HCT116 (cell line): ENCODE measurements at regions not wholly inside any gene's neighbourhood (a gene's known extent, or its start where the extent isn't known, plus 50 kb on each side); places are given as distances from the start of the nearest gene placed in this dataset.

ENCODE experiments used
- ATAC-seq: fragments of 200-7000 bp; cut with Tn5 transposase; 2 replicates; pipeline ENCODE4 v1.9.1; 2020; ENCODE audit warnings: mild to moderate bottlenecking, moderate library complexity
- BruUV-seq: library from RNA; stranded (reverse); fragments of 400-500 nt; replicated peaks from 2 replicates; lab custom pipeline; 2021; lab: Mats Ljungman, UMichigan
- CTCF ChIA-PET: fragments of 300-600 bp; sonication (Branson Sonifier 250); formaldehyde crosslinking; loops from one replicate; lab custom pipeline; 2021; ENCODE audit warnings: antibody characterized with exemption; lab: Charles Lee
- POLR2A ChIA-PET: fragments of 300-600, 350-600 bp; sonication (Branson Sonifier 250); formaldehyde crosslinking; loops from one replicate; lab custom pipeline; 2021; ENCODE audit warnings: antibody characterized with exemption; lab: Charles Lee
- RAD21 ChIA-PET, 2 experiments: fragments of 300-600 bp; sonication (Branson Sonifier 250); formaldehyde crosslinking; loops; one replicate each; lab custom pipeline; 2023; ENCODE audit warnings: low total read pairs in 2 of 2; ENCODE audit not compliant: uncharacterized antibody in 2 of 2, unreplicated experiment in 2 of 2, low non-redundant PET in 1 of 2; lab: Charles Lee
- DNase-seq: peaks from one replicate; pipeline ENCODE4 v3.0.0-alpha.2; 2010; ENCODE audit warnings: low read depth, low spot score
- H2AFZ ChIP-seq: fragments of 200-600 bp; shearing (Covaris generic), sonication (generic); 2 replicates; pipeline ENCODE4 v1.6.1; 2017; ENCODE audit warnings: low read depth, mixed run types, mixed read lengths, antibody characterized with exemption, low read length; ENCODE audit not compliant: poor library complexity, severe bottlenecking
- H3K27ac ChIP-seq: 2 replicates; pipeline ENCODE4 v1.5.1; 2012; ENCODE audit warnings: low read depth, low read length
- H3K27me3 ChIP-seq: fragments of 200-600 bp; sonication (generic); 2 replicates; pipeline ENCODE4 v1.6.1; 2016; ENCODE audit warnings: mixed run types, low read length, mixed read lengths; ENCODE audit not compliant: insufficient read depth
- H3K36me3 ChIP-seq, 2 experiments: fragments of 200-500 bp in 1 of 2; fragments of 200-600 bp in 1 of 2; sonication (Bioruptor generic) in 1 of 2; sonication (generic) in 1 of 2; 2 replicates each; pipeline versions ENCODE4 v1.5.1 to v1.6.1; 2014 to 2016; ENCODE audit warnings: low read length in 2 of 2, inconsistent platforms in 1 of 2, mixed read lengths in 1 of 2, mixed run types in 1 of 2; ENCODE audit not compliant: insufficient read depth in 2 of 2, control insufficient read depth in 1 of 2
- H3K4me1 ChIP-seq, 2 experiments: fragments of 200-600 bp in 1 of 2; sonication (generic) in 1 of 2; 2 replicates each; pipeline versions ENCODE4 v1.5.1 to v1.6.1; 2012 to 2017; ENCODE audit warnings: low read length in 2 of 2, inconsistent platforms in 1 of 2, mild to moderate bottlenecking in 1 of 2, mixed read lengths in 1 of 2, mixed run types in 1 of 2, moderate library complexity in 1 of 2; ENCODE audit not compliant: insufficient read depth in 2 of 2, control insufficient read depth in 1 of 2
- H3K4me2 ChIP-seq: fragments of 200-600 bp; sonication (generic); 2 replicates; pipeline ENCODE4 v1.6.1; 2017; ENCODE audit warnings: mixed run types, low read length, mixed read lengths
- H3K4me3 ChIP-seq, 2 experiments: fragments of 200-600 bp in 1 of 2; sonication (generic) in 1 of 2; replicated peaks in 1 of 2; 2 replicates each; pipeline ENCODE4 v1.5.1; 2011 to 2016; ENCODE audit warnings: low read length in 2 of 2, control low read depth in 1 of 2, low read depth in 1 of 2, mild to moderate bottlenecking in 1 of 2, mixed read lengths in 1 of 2, mixed run types in 1 of 2
- H3K79me2 ChIP-seq: fragments of 200-600 bp; sonication (generic); 2 replicates; pipeline ENCODE4 v1.6.1; 2017; ENCODE audit warnings: mild to moderate bottlenecking, mixed run types, low read length, moderate library complexity, mixed read lengths; ENCODE audit not compliant: insufficient read depth
- H3K9ac ChIP-seq: fragments of 200-600 bp; sonication (generic); 2 replicates; pipeline ENCODE4 v1.6.1; 2016; ENCODE audit warnings: low read length, mixed read lengths
- H3K9me2 ChIP-seq: fragments of 200-600 bp; sonication (generic), shearing (Covaris generic); 2 replicates; pipeline ENCODE4 v1.6.1; 2017; ENCODE audit warnings: mixed run types, mild to moderate bottlenecking, moderate library complexity; ENCODE audit not compliant: insufficient read depth
- H3K9me3 ChIP-seq, 2 experiments: fragments of 200-500 bp in 1 of 2; fragments of 200-600 bp in 1 of 2; sonication (Bioruptor generic) in 1 of 2; sonication (generic) in 1 of 2; 2 replicates each; pipeline ENCODE4 v1.6.1; 2014 to 2017; ENCODE audit warnings: low read length in 2 of 2, mixed read lengths in 2 of 2, inconsistent platforms in 1 of 2, low read depth in 1 of 2, mild to moderate bottlenecking in 1 of 2, mixed run types in 1 of 2, moderate library complexity in 1 of 2; ENCODE audit not compliant: control insufficient read depth in 1 of 2, insufficient read depth in 1 of 2
- H4K20me1 ChIP-seq: fragments of 200-600 bp; sonication (generic), shearing (Covaris generic); 2 replicates; pipeline ENCODE4 v1.6.1; 2017; ENCODE audit warnings: mixed run types, mild to moderate bottlenecking, moderate library complexity; ENCODE audit not compliant: insufficient read depth
- CBX3 ChIP-seq: IDR thresholded peaks from 2 replicates; pipeline ENCODE4 v1.6.1; 2012; ENCODE audit warnings: low read depth
- CTCF ChIP-seq, 3 experiments: fragments of 200-600 bp in 1 of 3; sonication (generic) in 1 of 3; IDR thresholded peaks in 2 of 3; conservative IDR thresholded peaks in 1 of 3; 2 replicates each; pipeline ENCODE4 v1.5.1; 2012 to 2017; ENCODE audit warnings: low read depth in 2 of 3, low read length in 2 of 3, antibody characterized with exemption in 1 of 3, borderline replicate concordance in 1 of 3, control low read depth in 1 of 3, mild to moderate bottlenecking in 1 of 3, mixed read lengths in 1 of 3, mixed run types in 1 of 3, moderate library complexity in 1 of 3; ENCODE audit not compliant: insufficient read depth in 1 of 3
- EZH2 ChIP-seq: fragments of 200-600 bp; sonication (generic); IDR thresholded peaks from 2 replicates; pipeline ENCODE4 v1.6.1; 2017; ENCODE audit warnings: antibody characterized with exemption, mixed run types
- FOSL1 ChIP-seq: IDR thresholded peaks from 2 replicates; pipeline ENCODE4 v1.6.1; 2012; ENCODE audit warnings: low read depth
- JUND ChIP-seq: IDR thresholded peaks from 2 replicates; pipeline ENCODE4 v1.6.1; 2012
- POLR2A ChIP-seq: IDR thresholded peaks from 2 replicates; pipeline ENCODE4 v1.7.0; 2011; ENCODE audit warnings: borderline replicate concordance; ENCODE audit not compliant: insufficient read depth, insufficient read length; ENCODE audit errors: extremely low read depth
- SIN3A ChIP-seq: IDR thresholded peaks from 2 replicates; pipeline ENCODE4 v1.6.1; 2012; ENCODE audit warnings: low read depth
- SP1 ChIP-seq: IDR thresholded peaks from 2 replicates; pipeline ENCODE4 v1.6.1; 2012; ENCODE audit warnings: low read depth
- SRF ChIP-seq: IDR thresholded peaks from 2 replicates; pipeline ENCODE4 v1.6.1; 2012; ENCODE audit warnings: low read depth
- TCF7L2 ChIP-seq: IDR thresholded peaks from 2 replicates; pipeline ENCODE4 v1.7.0; 2011; ENCODE audit warnings: borderline replicate concordance, inconsistent platforms; ENCODE audit not compliant: insufficient read depth, insufficient read length; ENCODE audit errors: extremely low read depth
- YY1 ChIP-seq: IDR thresholded peaks from 2 replicates; pipeline ENCODE4 v1.6.1; 2011; ENCODE audit warnings: low read length, low read depth, moderate library complexity, mild to moderate bottlenecking; ENCODE audit not compliant: insufficient replicate concordance; ENCODE audit errors: extremely low read depth
- ZBTB33 ChIP-seq: IDR thresholded peaks from 2 replicates; pipeline ENCODE4 v1.6.1; 2011; ENCODE audit warnings: mild to moderate bottlenecking, low read length, moderate library complexity; ENCODE audit not compliant: insufficient replicate concordance; ENCODE audit errors: extremely low read depth
- ZFX ChIP-seq: fragments of 450-650 bp; IDR thresholded peaks from 2 replicates; pipeline ENCODE4 v1.6.1; 2017
- intact Hi-C: fragments of 100-400 bp; cut with micrococcal nuclease; formaldehyde crosslinking; loops from 2 replicates; pipeline ENCODE4 v1.10.0; 2022
- TF ChIP-seq, protein P1 (sequence below): IDR thresholded peaks from 2 replicates; pipeline ENCODE4 v1.6.1; 2012

DNA sequence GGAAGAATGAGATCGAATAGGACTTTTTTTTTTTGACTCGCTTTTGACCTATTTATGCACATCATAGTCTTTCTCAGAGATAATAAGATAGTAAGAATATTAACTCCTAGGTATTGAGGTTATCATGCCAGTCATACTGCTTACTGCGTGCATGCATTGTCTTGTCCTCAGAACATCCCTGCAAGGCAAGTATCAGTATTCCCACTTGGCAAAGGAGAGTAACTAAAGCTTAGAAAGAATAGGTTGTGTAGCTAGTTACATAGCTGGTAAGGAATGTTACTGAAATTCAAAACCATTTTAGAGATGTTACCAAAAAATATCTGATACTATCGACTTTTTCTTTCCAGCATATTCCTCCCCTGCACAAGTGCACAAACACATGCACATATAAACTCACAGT lies 296.1 kb upstream of the CLINT1 start:
- Histone ChIP-seq H3K79me2 (no peaks in the 10 kb centered on the region), H4K20me1 (no peaks in the 10 kb centered on the region), H2AFZ (no peak overlapping the region), H3K4me1 (no peaks in the 10 kb centered on the region), H3K4me3 (no peak overlapping the region), H3K27ac (no peak overlapping the region), H3K9me3 (no peaks in the 10 kb centered on the region), H3K4me2 (no peak overlapping the region), H3K9ac (no peak overlapping the region), H3K27me3 (peaks cover 30% of the 10 kb centered on the region), H3K36me3 (no peaks in the 10 kb centered on the region), H3K9me2 (no peaks in the 10 kb centered on the region)
- POLR2A ChIA-PET: no interaction called here
- RAD21 ChIA-PET: no interaction called here
- no TSS peak for BruUV-seq
- intact Hi-C loops: no loop called here
- TF ChIP-seq, protein P1, sequence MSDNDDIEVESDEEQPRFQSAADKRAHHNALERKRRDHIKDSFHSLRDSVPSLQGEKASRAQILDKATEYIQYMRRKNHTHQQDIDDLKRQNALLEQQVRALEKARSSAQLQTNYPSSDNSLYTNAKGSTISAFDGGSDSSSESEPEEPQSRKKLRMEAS: no peak
- TF ChIP-seq JUND (no peak), EZH2 (no peak), YY1 (no peak), CBX3 (no peak), CTCF (IDR thresholded peaks at IDR 0.05 in 2 of 3, conservative IDR thresholded peaks at IDR 0.05 in 1 of 3; ENCODE audit: borderline replicate concordance in 1 of 3, insufficient read depth in 1 of 3, low read depth in 2 of 3, low read length in 2 of 3) (no peak), SIN3A (no peak), ZBTB33 (no peak), SRF (no peak), ZFX (no peak), POLR2A (no peak), SP1 (no peak), FOSL1 (no peak), TCF7L2 (no peak)
- no peak for ATAC-seq
- no peak for DNase-seq
- CTCF ChIA-PET: no interaction called here
